ENCODE measurements at regions not wholly inside any gene's neighbourhood (a gene's known extent, or its start where the extent isn't known, plus 50 kb on each side); places are given as distances from the start of the nearest gene placed in this dataset.
A peak's percentile ranks its signal among the peaks of the same experiment; 100 is the strongest.
"Not testable (repeated sequence)": the region's sequence is repeated elsewhere in the genome, so short reads cannot be mapped to it uniquely, and the experiment has no call there.

- intact Hi-C loops (cut with DNase I); H3K4me3 ChIP-seq; H3K36me3 ChIP-seq; H3K4me1 ChIP-seq; H3K27me3 ChIP-seq; H3K27ac ChIP-seq; H3K9me3 ChIP-seq: not testable (repeated sequence)
- DNase-seq (ENCODE audit: low spot score in 2 of 2) = peak in 1 of 2 donors; percentile 42
Measured at GRCh38 chr11:48803955-48804354, 179.7 kb downstream of the TRIM51G start.

Data from ascending aorta (tissue), 2 donors.